ENCODE measurements at regions not wholly inside any gene's neighbourhood (a gene's known extent, or its start where the extent isn't known, plus 50 kb on each side); places are given as distances from the start of the nearest gene placed in this dataset.

- DNase-seq (ENCODE audit: low read depth, low spot score), result no peak
Observed at GRCh38 chr6:126632271-126632670, 292.4 kb downstream of the CENPW start.

GRCh38 chr6:126633373-126633772 is 293.5 kb downstream of the CENPW start:
- Histone ChIP-seq H3K9me3 (ENCODE audit: control insufficient read depth, insufficient read depth, low read length) (no peaks in the 10 kb centered on the region), H3K4me3 (ENCODE audit: low read depth, low read length) (no peak overlapping the region), H3K27ac (ENCODE audit: low read depth, low read length) (no peak overlapping the region), H3K27me3 (ENCODE audit: control insufficient read depth, insufficient read depth, low read length) (no peaks in the 10 kb centered on the region)
- CTCF ChIA-PET, result interaction anchor here (1.9 kb wide), 1 partner anchor 24 kb away, joined by 4 read pairs; no protein-coding TSS in a partner anchor
- TF ChIP-seq, protein P1, sequence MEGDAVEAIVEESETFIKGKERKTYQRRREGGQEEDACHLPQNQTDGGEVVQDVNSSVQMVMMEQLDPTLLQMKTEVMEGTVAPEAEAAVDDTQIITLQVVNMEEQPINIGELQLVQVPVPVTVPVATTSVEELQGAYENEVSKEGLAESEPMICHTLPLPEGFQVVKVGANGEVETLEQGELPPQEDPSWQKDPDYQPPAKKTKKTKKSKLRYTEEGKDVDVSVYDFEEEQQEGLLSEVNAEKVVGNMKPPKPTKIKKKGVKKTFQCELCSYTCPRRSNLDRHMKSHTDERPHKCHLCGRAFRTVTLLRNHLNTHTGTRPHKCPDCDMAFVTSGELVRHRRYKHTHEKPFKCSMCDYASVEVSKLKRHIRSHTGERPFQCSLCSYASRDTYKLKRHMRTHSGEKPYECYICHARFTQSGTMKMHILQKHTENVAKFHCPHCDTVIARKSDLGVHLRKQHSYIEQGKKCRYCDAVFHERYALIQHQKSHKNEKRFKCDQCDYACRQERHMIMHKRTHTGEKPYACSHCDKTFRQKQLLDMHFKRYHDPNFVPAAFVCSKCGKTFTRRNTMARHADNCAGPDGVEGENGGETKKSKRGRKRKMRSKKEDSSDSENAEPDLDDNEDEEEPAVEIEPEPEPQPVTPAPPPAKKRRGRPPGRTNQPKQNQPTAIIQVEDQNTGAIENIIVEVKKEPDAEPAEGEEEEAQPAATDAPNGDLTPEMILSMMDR (IDR thresholded peaks at IDR 0.05; ENCODE audit: low read depth, low read length), result no peak
- no peak for DNase-seq (ENCODE audit: low read depth, low spot score)
- POLR2A ChIA-PET, result no interaction called here

More at GRCh38 chr6:126632271-126632670, 292.4 kb downstream of the CENPW start:
- ChIA-PET POLR2A (no interaction called here), CTCF (interaction anchor here (1.9 kb wide), 1 partner anchor 25 kb away, joined by 4 read pairs; no protein-coding TSS in a partner anchor)
- no peak overlapping the region for H3K27ac ChIP-seq (ENCODE audit: low read depth, low read length)
- H3K4me3 ChIP-seq (ENCODE audit: low read depth, low read length), result no peak overlapping the region
- H3K9me3 ChIP-seq (ENCODE audit: control insufficient read depth, insufficient read depth, low read length), result no peaks in the 10 kb centered on the region
- no peaks in the 10 kb centered on the region for H3K27me3 ChIP-seq (ENCODE audit: control insufficient read depth, insufficient read depth, low read length)
- TF ChIP-seq, protein P1 (IDR thresholded peaks at IDR 0.05; ENCODE audit: low read depth, low read length), result no peak

- no peak overlapping the region for H3K4me3 ChIP-seq (ENCODE audit: low read depth, low read length)
- no peak overlapping the region for H3K27ac ChIP-seq (ENCODE audit: low read depth, low read length)
- TF ChIP-seq, protein P1 (IDR thresholded peaks at IDR 0.05; ENCODE audit: low read depth, low read length), result no peak
- DNase-seq (ENCODE audit: low read depth, low spot score), result no peak
- ChIA-PET POLR2A (no interaction called here), CTCF (interaction anchor here (0.9 kb wide), 1 partner anchor 9 kb away, joined by 5 read pairs; no protein-coding TSS in a partner anchor)
- H3K9me3 ChIP-seq (ENCODE audit: control insufficient read depth, insufficient read depth, low read length), result no peaks in the 10 kb centered on the region
- H3K27me3 ChIP-seq (ENCODE audit: control insufficient read depth, insufficient read depth, low read length), result no peaks in the 10 kb centered on the region
Observed at GRCh38 chr6:126640356-126640755, 300.4 kb downstream of the CENPW start.

DNA sequence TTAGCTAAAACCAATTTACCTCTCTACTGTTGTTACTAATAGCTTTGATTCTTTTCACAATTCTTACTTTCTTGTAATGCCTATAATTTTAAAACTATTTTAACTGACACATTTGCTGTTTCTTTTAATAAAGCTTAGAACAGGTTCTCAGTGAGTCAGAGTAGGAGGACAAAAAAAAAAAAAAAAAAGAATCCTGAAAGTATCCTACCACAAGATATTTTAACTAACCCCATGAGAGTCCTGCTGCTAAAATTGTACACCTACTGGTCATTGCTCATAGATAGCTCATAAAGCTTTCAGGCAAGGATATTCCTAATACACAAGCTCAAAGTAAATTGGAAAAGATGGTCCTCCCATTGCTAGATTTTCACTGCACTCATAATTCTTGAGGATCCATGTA is 301.0 kb downstream of the CENPW start:
- Histone ChIP-seq H3K4me3 (ENCODE audit: low read depth, low read length) (no peak overlapping the region), H3K27me3 (ENCODE audit: control insufficient read depth, insufficient read depth, low read length) (no peaks in the 10 kb centered on the region), H3K9me3 (ENCODE audit: control insufficient read depth, insufficient read depth, low read length) (no peaks in the 10 kb centered on the region), H3K27ac (ENCODE audit: low read depth, low read length) (no peak overlapping the region)
- DNase-seq (ENCODE audit: low read depth, low spot score), result no peak
- POLR2A ChIA-PET, result no interaction called here
- CTCF ChIA-PET, result interaction anchor here (0.6 to 0.9 kb wide), 2 partner anchors 9 to 608 kb away, joined by 4 to 5 read pairs; no protein-coding TSS in a partner anchor
- TF ChIP-seq, protein P1 (IDR thresholded peaks at IDR 0.05; ENCODE audit: low read depth, low read length), result no peak

GRCh38 chr6:126641641-126642040 is 301.7 kb downstream of the CENPW start:
- no peak for DNase-seq (ENCODE audit: low read depth, low spot score)
- H3K9me3 ChIP-seq (ENCODE audit: control insufficient read depth, insufficient read depth, low read length), result no peaks in the 10 kb centered on the region
- H3K27ac ChIP-seq (ENCODE audit: low read depth, low read length), result no peak overlapping the region
- ChIA-PET POLR2A (no interaction called here), CTCF (interaction anchor here (0.6 kb wide), 1 partner anchor 609 kb away, joined by 4 read pairs; no protein-coding TSS in a partner anchor)
- H3K4me3 ChIP-seq (ENCODE audit: low read depth, low read length), result no peak overlapping the region
- H3K27me3 ChIP-seq (ENCODE audit: control insufficient read depth, insufficient read depth, low read length), result no peaks in the 10 kb centered on the region
- TF ChIP-seq, protein P1 (IDR thresholded peaks at IDR 0.05; ENCODE audit: low read depth, low read length), result no peak

All from AG04450 (cell line).